HG02610 (cell line): ENCODE measurements at regions not wholly inside any gene's neighbourhood (a gene's known extent, or its start where the extent isn't known, plus 50 kb on each side); places are given as distances from the start of the nearest gene placed in this dataset.

Source experiments
- ATAC-seq: cut with Tn5 transposase; IDR thresholded peaks from one replicate; pipeline ENCODE4 v1.9.1; 2021; ENCODE audit warnings: mild to moderate bottlenecking, moderate library complexity; ENCODE audit not compliant: unreplicated experiment

DNA sequence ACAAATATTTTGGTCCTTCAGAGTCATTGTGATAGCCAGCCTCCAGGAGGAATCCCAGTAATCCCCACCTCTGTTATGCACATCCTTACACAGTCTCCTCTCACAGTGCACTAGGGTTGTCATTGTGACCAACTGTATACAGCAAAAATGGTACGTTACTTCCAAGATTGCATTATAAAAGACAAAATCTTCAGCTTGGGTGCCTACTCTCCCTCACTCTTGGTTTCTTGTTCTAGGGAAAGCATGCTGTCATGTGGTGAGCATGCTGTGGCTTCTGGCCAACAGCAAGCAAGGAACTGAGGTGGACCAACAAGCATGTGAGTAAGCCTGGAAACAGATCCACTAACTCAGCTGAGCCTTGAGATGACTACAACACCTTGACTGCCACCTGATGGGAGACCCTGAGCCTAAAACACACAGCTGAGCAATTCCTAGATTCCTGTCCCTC lies 130.1 kb upstream of the DST start:
- ATAC-seq: peak; percentile 72

DNA sequence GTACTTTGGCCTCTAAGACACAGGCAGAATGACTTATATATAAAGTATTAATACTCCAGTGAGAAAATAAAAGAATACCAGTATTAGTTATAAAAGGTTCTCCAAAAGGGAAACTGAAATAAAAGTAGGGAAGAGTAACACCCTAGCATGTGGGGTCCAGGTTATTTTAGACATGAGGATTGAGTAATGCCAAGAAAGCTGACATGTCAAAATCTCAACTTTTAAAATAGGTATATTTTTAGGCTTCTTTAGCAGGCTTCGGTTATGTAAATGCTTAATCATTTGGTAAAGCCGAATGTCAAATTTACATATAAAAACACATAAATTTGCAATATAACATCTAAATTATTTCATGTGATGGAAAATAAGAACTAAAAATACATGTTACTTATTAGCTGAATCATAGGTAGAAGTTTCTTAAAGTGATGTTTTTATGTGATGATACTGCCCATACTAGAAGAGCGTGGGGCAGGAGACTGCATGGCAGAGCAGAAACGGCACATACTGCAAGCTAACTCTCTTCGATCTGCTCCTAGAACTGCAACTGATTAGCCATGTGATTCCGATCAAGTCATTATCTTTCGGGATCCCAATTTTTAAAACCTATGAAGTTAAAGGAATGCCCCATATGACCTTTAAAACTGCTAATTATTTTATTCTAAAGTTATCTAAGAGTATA lies 129.4 kb upstream of the DST start:
- no peak for ATAC-seq

DNA sequence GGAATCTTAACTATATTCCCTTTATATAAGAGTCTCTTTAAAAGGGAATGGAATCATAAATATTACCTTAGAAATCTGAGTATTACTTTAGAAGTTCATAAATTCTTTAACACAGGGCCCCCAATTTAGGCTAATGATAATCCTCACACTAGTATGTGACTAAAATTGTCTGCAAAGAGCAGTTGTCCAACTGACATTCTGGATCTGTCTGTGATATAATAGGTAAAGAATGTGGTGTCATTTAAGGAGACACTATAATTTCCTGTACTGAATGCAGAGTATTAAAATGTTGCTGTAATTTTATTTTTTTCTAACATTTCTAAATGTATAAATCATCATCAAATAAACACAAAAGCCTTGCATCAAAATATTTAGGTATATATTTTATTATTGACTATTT lies 128.5 kb upstream of the DST start:
- ATAC-seq: no peak

DNA sequence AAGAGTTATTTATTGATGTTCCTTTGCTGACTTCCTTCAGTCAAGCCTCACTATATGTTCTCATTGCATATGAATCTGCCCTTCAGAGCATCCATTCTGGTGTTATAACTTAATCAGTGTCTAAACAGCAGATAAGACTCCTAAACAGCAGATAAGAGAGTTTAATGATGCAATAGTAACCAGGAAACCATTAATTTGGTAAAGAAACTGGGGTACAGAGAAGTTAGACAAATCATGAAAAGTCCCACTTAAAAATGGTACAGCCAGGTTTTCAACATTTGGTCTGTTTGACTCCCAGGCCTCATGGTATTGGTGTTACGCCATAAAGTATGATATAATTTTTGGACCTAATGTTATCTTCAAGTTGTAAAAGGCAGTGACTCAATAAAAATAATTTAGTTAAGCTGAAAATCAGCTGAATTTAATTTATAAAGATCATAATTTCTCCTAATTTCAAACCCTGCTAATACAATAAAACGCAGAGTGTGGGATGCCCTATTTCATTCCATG lies 127.4 kb upstream of the DST start:
- no peak for ATAC-seq

DNA sequence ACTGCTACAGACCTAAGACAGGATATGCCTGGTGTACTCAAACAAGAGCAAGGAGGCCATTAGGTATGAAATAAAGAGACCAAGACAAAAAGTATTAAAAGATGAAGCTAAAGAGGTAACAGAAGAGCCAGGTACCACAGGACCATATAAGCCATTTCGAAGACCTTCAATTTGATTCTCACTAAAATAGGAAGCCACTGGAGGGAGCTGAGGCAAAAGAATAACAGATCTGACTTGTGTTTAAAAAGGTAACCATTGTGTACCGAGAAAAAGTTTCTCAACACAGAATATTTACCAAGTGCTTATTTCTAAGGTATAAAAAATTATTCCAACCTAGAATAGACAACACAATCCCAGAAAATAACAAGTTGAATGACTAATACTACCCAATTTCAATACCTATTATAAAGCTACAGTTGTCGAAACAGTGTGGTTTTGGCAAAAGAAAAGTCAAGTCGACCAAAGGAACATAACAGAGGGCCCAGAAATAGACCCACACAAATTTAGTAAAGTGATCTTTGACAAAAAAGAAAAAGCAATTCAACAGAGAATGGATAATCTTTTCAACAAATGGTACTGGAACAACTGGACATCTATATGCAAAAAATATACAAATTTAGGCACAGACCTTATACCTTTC lies 125.3 kb upstream of the DST start:
- no peak for ATAC-seq

DNA sequence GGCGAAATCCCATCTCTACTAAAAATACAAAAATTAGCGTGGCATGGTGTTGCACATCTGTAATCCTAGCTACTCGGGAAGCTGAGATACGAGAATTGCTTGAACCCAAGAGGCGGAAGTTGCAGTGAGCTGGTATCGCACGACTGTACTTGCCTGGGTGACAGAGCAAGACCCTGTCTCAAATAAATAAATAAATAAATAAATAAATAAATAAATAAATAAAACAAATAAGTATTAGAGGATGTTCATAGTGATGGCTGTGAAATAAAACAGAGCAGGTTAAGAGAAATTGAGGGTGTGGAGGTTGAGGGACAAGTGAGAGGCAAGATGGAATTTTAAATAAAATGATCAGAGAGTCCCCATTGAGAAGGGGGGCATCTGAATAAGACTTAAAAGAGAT lies 124.7 kb upstream of the DST start:
- ATAC-seq: no peak

DNA sequence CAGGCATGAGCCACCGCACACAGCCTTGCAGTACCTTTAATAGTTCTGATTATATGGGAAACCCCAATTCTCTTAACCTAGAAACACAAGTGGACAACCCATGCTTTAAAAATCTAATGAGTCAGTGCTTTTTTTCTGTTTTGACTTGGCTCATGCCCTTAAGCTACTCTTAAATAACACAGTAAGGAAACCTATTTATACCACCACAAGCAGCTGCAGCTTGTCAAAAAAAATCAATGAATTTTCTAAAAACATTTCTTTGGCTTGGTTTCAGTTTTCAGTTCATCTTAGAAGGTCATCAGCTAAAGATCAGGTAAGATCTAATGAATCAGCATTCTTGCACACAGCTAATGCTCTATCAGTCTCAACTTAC lies 124.1 kb upstream of the DST start:
- ATAC-seq: peak; percentile 80

DNA sequence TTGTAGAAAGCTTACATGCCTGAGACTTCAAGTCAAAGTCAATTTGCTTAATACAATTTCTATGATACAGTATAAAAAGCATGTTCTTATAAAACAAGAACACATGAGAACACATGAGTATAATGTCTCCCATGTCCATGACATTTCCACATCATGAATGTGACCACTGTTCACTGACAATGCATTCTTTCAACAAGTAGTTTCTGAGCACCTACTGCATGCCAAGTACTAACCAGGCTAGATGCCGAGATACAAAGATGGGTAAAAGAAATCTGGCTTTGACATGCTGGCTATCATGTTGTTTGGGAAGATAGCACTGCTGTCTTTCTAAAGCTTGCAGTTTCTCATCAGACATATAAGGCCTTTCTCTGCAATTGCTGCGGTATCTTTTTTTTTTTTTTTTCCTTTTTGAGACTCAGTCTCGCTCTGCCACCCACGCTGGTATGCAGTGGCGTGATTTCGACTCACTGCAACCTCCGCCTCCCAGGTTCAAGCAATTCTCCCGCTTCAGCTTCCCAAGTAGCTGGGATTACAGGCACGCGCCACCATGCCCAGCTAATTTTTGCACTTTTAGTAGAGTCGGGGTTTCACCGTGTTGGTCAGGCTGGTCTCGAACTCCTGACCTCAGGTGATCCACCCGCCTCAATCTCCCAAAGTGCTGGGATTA lies 123.6 kb upstream of the DST start:
- no peak for ATAC-seq

DNA sequence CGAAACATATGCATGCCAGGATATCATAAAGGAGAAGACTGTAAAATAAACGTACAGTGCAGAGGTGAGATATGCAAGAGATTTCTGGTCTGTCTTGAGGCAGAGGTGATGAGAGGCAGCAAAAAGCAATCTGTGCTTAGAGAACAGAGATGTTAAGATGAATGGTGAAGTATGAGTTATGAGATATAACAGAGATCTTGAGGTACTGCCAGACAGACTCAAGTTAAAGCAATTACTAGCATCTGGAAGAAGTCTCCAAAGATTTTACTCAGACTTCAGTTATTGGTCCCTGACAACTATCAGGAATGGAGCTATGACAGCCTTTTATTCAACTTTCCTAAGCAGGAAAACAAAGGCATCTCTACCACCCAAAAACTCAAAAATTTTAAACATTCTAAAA lies 122.8 kb upstream of the DST start:
- ATAC-seq: no peak

DNA sequence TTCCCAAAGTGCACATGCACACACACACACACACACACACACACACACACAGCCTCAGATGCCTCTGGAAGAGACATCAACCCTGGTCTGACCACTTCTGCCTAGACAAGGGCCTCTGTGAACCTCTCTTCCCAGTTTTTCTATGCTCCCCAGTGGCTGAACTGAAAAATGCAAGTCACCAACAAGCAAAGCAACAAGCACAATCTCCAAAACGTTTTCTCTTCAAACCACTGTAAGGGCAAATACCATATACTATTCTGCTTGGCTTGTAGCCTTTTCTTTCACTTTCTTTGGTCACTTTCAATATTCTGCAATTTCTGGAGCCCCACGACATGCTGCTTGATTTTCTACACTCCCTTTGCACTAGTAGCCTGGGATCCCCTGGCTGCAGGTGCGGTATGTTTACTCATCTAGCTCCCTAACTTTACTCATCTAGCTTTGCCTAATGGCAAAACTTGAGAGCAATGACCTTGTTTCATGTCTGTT lies 121.4 kb upstream of the DST start:
- ATAC-seq: peak; percentile 74

DNA sequence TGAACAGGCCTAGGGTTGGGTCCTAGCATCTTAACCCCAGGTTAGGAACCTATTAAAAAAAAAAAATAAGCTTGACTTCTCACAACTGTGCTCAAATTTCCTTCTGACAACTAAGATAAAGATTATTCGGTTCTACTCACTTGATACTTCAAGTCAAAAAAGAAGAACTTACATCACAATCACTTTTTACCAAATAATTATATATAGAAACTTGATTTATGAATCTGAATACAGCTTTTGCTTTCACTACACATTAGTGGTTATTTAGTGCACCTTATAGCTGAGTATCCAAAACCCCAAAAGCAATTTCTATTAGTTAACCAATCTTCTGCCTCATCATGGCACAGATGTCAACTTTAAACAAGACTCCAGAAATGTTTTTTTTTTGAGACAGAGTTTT lies 119.0 kb upstream of the DST start:
- ATAC-seq: no peak

DNA sequence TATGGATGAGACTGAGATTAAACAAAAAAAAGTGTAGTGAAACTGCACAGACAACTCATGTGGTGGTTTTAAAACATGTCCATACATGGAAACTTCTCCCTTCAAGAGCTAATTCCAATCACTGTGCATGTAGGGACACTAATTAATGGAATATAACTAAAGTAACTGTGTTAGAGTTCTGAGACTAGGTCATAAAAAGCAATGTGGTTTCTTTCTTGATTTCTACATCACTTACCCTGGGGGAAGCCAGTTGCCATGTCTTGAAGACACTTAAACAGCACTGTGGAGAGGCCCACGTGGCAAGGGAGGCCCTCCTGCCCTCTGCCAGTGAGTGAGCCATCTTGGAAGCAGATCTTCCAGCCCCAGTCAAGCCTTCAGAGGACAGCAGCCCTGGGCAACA lies 118.2 kb upstream of the DST start:
- ATAC-seq: no peak

DNA sequence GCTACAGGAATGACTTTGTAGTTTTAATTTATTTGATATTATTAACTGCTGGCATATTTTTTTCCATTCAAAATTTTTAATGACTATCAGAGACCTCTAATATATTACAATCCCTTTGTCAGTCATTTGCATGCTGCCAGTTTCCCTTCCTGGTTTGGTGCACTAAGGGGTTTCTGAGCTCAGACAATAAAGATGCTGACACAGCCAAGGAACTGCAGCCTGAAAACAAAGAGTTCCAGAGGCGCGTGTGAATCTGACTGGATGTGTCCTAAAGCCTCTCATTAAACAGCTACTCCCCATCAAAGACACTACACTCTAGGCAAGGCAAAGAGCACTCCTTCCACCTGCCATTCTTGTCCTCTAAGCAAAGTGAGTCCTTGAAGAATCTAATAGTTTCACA lies 116.8 kb upstream of the DST start:
- no peak for ATAC-seq

DNA sequence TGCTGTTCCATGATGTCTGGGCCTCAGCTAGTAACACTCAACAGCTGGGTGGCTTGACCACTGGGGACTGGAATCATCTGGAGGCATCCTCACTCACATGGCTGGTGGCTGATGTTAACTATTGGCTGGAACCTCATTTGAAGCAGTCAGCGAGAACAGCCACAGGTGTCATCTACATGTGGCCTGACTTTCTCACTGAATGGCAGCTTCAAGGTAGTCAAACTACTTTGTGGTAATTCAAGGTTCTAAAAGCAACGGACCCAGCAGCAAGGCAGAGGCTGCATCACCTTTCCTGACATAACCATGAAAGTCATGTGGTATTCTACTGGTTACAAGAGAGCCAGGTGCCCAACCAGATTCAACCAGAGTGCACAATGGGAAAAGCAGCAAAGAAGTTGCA lies 115.9 kb upstream of the DST start:
- no peak for ATAC-seq

DNA sequence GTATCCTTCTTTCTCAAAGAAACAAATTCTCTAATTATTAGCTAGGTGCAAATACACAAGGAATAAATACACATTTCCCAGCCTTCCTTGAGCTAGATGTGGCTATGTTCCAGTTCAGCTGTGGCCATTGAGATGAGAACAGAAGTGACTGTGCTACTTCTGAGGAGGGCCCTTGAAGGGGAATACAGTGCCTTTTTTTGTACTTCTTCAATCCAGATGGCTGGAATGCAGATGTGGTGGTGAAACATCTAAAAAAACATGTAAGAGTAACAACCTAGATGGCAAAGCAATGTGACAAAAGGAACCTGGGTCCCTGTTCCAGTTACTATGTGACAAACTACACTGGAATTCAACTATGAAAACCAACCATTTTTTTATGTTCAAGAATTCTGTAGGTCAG lies 115.4 kb upstream of the DST start:
- ATAC-seq: no peak

DNA sequence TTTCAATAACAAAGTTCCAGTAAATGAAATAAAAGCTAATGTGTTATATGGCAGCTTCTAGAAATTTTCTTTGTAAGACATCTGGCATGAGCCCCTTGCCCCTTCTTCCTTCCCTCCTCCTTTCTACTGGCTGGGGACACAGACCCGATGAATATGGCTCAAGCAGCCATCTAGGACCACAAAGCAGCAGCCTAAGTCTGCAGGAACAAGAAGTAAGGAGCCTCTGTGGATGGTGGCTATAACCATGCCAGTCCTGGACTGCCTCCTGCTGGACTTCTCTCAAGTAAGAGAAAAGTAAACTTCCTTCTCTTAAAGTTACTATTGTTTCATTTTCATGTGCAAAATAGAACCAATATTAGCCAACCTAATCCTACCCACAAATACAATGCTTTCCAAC lies 114.9 kb upstream of the DST start:
- ATAC-seq: peak; percentile 31

DNA sequence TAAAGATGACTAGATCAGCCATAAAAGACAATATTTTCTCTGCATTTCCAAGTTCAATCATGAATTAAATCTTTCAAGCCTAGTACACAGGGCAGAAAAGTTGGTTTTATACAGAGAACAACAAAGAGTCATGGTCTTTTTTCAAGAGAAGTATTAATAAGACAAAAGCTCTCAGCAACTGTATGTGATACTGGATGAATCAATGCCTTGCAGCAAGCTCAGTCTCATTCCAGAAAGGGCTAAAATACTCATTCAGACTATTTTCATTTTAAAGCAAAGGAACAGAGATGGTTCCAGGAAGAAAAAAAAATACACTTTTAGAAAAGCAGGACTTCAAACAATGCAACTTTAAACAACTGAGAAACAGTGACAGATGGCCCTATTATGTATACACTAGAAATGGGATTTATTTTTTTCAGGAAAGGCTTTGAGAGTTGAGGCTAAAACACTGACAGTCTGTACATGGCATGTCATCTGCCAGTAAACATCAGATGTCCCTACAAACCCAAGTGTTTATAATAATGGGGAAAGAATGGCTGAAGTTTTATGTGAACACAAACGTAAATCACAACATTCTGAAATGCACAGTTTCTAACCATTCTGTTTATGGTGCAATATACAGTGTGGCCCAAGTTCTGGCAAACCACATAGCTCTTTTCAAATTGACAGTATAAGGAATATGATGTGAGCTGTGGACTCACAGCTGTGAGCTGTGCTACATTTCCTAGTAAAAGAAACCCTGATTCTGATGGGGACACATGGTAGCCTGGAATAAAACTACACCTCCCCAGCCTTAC lies 114.3 kb upstream of the DST start:
- no peak for ATAC-seq

DNA sequence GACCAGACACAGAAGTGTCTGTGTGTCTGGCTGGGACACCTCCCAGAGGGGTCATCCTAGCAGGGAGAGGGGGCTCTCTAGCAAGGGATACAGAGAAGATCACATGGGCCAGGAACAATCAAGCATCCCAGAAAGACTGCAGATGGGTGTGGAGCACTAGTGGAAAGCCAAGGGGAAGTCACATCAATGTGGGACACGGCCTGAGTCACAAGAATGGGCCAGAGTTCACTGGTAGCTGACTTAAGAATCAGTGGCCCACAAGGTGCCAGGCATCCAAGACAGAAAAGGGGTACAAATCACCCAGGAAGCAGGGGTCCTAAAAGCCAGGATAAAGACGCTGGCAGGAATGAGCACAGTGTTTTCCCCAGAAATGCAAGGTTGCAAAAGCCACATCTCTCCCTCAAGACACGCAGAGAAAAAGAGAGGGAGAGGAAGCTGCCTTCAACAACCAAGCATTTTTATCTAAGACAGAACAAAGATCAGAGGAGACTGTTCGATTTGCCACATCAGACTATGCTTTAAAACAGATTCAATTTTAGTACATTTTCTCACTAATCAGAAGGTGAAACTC lies 113.6 kb upstream of the DST start:
- ATAC-seq: no peak

DNA sequence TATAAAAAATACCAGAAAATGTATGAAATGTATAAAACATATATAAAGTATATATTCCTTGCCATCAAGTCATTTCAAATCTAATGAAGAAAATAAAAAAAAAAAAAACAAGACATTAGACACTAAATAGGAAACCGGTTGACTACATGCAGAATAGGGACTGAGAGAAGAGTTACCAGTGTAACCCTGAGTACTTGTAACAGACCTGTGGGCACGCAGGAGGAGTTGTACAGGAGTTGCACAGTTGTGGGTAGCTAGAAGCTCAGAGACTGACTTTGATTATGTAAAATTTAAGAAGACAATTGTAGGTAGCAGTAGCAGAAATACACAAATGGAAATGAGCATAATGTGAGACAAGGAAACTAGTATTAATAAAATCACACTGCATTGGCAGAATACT lies 112.4 kb upstream of the DST start:
- no peak for ATAC-seq

DNA sequence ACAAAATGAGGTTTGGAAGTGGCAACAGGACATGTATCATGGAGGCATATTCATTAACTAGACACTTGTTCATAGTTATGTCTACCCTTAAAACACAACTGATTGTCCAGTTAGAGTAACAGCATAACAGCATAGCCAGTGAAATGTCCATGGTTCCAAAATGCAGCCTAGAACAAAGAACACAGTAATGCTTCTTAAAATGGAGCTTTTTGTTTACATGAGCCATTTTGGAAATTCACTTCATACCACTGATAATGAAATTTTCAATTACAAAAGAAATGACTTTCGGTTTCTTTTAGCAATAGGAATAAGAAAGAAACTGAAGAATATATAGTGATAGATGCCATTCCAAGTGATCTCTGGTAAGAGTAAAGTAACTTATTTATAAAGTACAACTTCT lies 111.1 kb upstream of the DST start:
- ATAC-seq: no peak

DNA sequence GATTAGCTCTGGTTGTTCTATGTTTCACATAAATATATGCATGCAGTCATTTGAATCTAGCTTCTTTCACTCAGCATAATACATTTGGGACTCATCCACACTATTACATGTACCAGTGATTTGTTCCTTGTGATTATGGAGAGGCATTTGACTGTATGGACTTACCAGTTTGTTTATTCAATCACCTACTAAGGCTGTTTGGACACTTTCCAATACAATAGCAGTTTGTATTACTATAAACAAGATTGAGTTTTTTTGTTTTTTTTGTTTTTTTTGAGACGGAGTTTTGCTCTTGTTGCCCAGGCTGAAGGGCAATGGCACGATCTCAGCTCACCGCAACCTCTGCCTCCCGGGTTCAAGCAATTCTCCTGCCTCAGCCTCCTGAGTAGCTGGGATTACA lies 109.8 kb upstream of the DST start:
- ATAC-seq: no peak
